Upper lobe of right lung (tissue), 1 donor: ENCODE measurements at regions not wholly inside any gene's neighbourhood (a gene's known extent, or its start where the extent isn't known, plus 50 kb on each side); places are given as distances from the start of the nearest gene placed in this dataset.
A peak's percentile ranks its signal among the peaks of the same experiment; 100 is the strongest.

Source experiments
- ATAC-seq: fragments of 200-7000 bp; cut with Tn5 transposase; one replicate; pipeline ENCODE4 v1.9.1; 2020; ENCODE audit warnings: mild to moderate bottlenecking, moderate library complexity
- DNase-seq: peaks from one replicate; pipeline ENCODE4 v3.0.0-alpha.2; 2020
- H3K27ac ChIP-seq: fragments of 200-600 bp; one replicate; pipeline ENCODE4 v1.8.0; 2022
- H3K27me3 ChIP-seq: fragments of 200-600 bp; one replicate; pipeline ENCODE4 v1.8.0; 2022; ENCODE audit warnings: mild to moderate bottlenecking
- H3K36me3 ChIP-seq: fragments of 200-600 bp; one replicate; pipeline ENCODE4 v1.8.0; 2022
- H3K4me1 ChIP-seq: fragments of 200-600 bp; one replicate; pipeline ENCODE4 v1.8.0; 2022
- H3K4me3 ChIP-seq: fragments of 200-600 bp; one replicate; pipeline ENCODE4 v1.8.0; 2022; ENCODE audit warnings: mild to moderate bottlenecking
- H3K9me3 ChIP-seq: fragments of 200-600 bp; one replicate; pipeline ENCODE4 v1.8.0; 2022
- CTCF ChIP-seq: fragments of 200-600 bp; IDR thresholded peaks from one replicate; pipeline ENCODE4 v1.8.0; 2022; ENCODE audit warnings: antibody characterized with exemption
- intact Hi-C: fragments of 100-400 bp; cut with DNase I; formaldehyde crosslinking; loops from one replicate; pipeline ENCODE4 v1.11.0; 2022
- donor health status: DM: no; HTN: yes; CAD: no; lungs with severe emphysema.

- Histone ChIP-seq H3K4me1 (no peaks in the 10 kb centered on the region), H3K4me3 (no peak overlapping the region), H3K9me3 (no peaks in the 10 kb centered on the region), H3K27ac (peak overlapping the region; percentile 28), H3K27me3 (no peaks in the 10 kb centered on the region), H3K36me3 (no peaks in the 10 kb centered on the region)
- DNase-seq (no peak), ATAC-seq (peak; percentile 89)
- intact Hi-C loops: no loop called here
- TF ChIP-seq CTCF: no peak
These were observed 389.2 kb downstream of the EFNB2 start for GRCh38 chr13:106145997-106146864.

- Histone ChIP-seq H3K27ac (no peak overlapping the region), H3K27me3 (no peaks in the 10 kb centered on the region), H3K4me1 (no peaks in the 10 kb centered on the region), H3K9me3 (no peaks in the 10 kb centered on the region), H3K4me3 (no peak overlapping the region), H3K36me3 (no peaks in the 10 kb centered on the region)
- no peak for DNase-seq
- ATAC-seq: no peak
- intact Hi-C loops: no loop called here
- TF ChIP-seq CTCF: no peak
These were observed 390.4 kb downstream of the EFNB2 start for GRCh38 chr13:106145070-106145469.

GRCh38 chr13:106143930-106144709 lies 391.3 kb downstream of the EFNB2 start:
- intact Hi-C loops: no loop called here
- no peak overlapping the region for H3K27ac ChIP-seq
- no peak for TF ChIP-seq CTCF
- no peaks in the 10 kb centered on the region for H3K9me3 ChIP-seq
- H3K4me1 ChIP-seq: no peaks in the 10 kb centered on the region
- H3K27me3 ChIP-seq: no peaks in the 10 kb centered on the region
- H3K36me3 ChIP-seq: no peaks in the 10 kb centered on the region
- ATAC-seq: peak; percentile 39
- H3K4me3 ChIP-seq: no peak overlapping the region
- no peak for DNase-seq

- intact Hi-C loops: no loop called here
- TF ChIP-seq CTCF: no peak
- Histone ChIP-seq H3K27ac (no peak overlapping the region), H3K4me1 (no peaks in the 10 kb centered on the region), H3K4me3 (no peak overlapping the region), H3K27me3 (no peaks in the 10 kb centered on the region), H3K36me3 (no peaks in the 10 kb centered on the region), H3K9me3 (no peaks in the 10 kb centered on the region)
- no peak for ATAC-seq
- no peak for DNase-seq
These were observed 392.1 kb downstream of the EFNB2 start for GRCh38 chr13:106143392-106143791.

- Histone ChIP-seq H3K27me3 (no peaks in the 10 kb centered on the region), H3K4me3 (no peak overlapping the region), H3K9me3 (no peaks in the 10 kb centered on the region), H3K36me3 (no peaks in the 10 kb centered on the region), H3K4me1 (no peaks in the 10 kb centered on the region), H3K27ac (no peak overlapping the region)
- ATAC-seq (peak; percentile 30), DNase-seq (no peak)
- no peak for TF ChIP-seq CTCF
- intact Hi-C loops: no loop called here
These were observed 395.0 kb downstream of the EFNB2 start for GRCh38 chr13:106140476-106140875.
